ENCODE measurements at regions not wholly inside any gene's neighbourhood (a gene's known extent, or its start where the extent isn't known, plus 50 kb on each side); places are given as distances from the start of the nearest gene placed in this dataset.
"Not testable (repeated sequence)": the region's sequence is repeated elsewhere in the genome, so short reads cannot be mapped to it uniquely, and the experiment has no call there.

- TF ChIP-seq CTCF (IDR thresholded peaks at IDR 0.05; ENCODE audit: low read depth, low read length, missing input control); NR2F2 (IDR thresholded peaks at IDR 0.05); RAD21 (IDR thresholded peaks at IDR 0.05); SP1 (IDR thresholded peaks at IDR 0.05); REST (IDR thresholded peaks at IDR 0.05): not testable (repeated sequence)
Observed at GRCh38 chr6:9680727-9681126, 734.1 kb downstream of the TFAP2A start.

All from liver (tissue), 3 donors.